Dermis microvascular lymphatic vessel endothelial cell (primary cell): ENCODE measurements at regions not wholly inside any gene's neighbourhood (a gene's known extent, or its start where the extent isn't known, plus 50 kb on each side); places are given as distances from the start of the nearest gene placed in this dataset.

Source experiments
- DNase-seq, 2 donors: peaks; one replicate each; pipeline versions ENCODE4 v3.0.0 to v3.0.0-alpha.2; 2010; ENCODE audit warnings: low read depth in 2 of 2

- DNase-seq, result no peak
These were observed 405.4 kb downstream of the ZSWIM6 start for GRCh38 chr5:61737301-61737963.

- DNase-seq, result no peak
These were observed 405.9 kb downstream of the ZSWIM6 start for GRCh38 chr5:61737964-61738340.

- no peak for DNase-seq
These were observed 406.4 kb downstream of the ZSWIM6 start for GRCh38 chr5:61738446-61738845.

- no peak for DNase-seq
These were observed 412.9 kb downstream of the ZSWIM6 start for GRCh38 chr5:61744690-61745619.

- no peak for DNase-seq
These were observed 414.9 kb downstream of the ZSWIM6 start for GRCh38 chr5:61746831-61747575.

DNA sequence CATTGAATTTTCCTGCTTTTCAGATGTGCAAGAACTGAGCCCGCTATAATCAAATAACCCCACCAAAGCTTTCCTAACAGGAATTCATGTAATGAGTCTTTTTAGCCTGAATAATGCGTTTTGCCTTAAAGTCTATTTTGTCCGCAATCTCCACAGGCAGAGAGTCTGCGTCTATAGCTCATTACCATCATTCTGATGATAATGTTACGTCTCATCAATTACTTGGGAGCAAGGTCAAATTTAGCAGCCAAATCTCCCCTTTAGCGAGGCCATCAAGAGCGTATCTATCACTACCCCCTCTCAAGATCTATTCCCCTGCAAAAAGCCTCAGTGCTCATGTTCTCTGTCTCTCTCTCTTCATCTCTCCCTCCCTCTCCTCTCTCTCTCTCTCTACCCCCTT lies 416.1 kb downstream of the ZSWIM6 start:
- DNase-seq, result no peak

- DNase-seq, result no peak
These were observed 416.6 kb downstream of the ZSWIM6 start for GRCh38 chr5:61748651-61749050.

DNA sequence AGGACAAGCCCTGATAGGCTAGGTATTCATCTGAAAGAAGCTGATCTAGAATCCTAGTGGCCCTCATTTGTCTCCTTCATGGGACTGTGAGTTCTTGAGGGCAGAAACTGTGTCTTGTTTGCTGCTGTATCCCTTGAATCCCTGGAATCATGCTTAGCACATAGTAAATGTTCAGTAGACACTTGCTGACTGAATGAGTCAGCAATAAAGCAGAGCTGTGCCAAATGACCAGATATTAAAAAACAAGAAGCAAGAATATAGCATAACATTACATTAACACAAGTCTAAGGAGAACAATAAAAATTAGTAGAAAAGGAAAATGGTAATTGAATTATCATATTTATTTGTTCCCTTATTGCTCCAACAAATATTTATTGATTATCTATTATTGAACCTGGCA lies 420.5 kb downstream of the ZSWIM6 start:
- no peak for DNase-seq

DNA sequence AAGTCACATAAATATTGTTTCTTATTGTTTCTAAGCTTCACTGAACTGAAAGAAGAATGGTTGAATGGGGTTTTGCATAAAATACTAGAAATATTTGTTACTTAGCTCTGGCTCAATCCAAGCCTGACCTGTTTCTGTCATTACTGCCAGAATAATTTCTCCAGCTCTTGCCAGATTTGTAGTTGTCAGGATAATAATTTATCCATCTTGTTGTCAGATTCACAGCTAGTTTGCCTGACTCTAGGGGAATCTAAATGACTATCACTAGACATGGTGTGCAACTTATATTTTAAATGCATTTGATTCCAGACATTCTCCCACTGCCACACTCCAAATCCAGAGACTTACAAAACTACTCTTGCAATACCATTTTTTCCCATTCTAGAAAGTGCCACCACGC lies 422.7 kb downstream of the ZSWIM6 start:
- no peak for DNase-seq

- DNase-seq, result no peak
These were observed 423.7 kb downstream of the ZSWIM6 start for GRCh38 chr5:61755726-61756222.

GRCh38 chr5:61758711-61759110 lies 426.7 kb downstream of the ZSWIM6 start:
- no peak for DNase-seq

DNA sequence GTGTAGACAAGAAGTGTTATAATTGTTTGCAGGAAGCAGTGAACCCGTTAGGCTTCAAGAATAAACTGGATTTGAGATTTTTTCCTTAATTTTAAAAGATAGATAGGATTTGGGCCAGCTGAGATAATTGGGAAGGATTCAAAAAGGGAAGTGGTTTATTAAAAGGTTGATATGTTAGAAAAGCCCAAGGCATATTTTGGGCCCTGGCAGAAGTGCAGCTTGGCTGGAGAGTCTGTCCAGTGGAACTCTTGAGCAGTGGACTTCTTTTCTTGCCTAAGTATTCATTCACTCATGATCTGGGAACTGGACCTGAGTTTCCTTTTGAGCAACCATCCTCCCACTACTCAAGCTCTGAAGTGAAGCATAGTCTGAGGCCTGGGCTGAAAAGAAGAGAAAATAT lies 433.4 kb downstream of the ZSWIM6 start:
- no peak for DNase-seq

DNA sequence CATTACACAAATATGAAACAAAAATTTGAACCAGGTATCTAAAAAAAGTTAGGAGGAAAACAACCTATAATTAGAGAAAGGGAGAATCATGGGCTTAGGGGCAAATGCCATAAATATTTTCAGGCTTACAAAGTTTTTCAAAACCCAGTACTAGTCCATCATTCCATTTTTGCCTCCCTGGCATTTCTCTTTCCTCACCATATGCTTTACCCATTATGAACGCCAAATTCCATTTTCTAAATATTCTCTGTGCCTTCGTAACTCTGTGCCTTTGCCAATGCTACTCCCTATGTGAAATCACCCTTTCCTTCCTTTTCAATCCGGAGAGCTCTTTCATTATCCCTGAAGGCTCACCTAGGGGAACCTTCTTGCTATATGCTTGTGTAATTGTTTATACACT lies 434.1 kb downstream of the ZSWIM6 start:
- DNase-seq, result no peak

DNA sequence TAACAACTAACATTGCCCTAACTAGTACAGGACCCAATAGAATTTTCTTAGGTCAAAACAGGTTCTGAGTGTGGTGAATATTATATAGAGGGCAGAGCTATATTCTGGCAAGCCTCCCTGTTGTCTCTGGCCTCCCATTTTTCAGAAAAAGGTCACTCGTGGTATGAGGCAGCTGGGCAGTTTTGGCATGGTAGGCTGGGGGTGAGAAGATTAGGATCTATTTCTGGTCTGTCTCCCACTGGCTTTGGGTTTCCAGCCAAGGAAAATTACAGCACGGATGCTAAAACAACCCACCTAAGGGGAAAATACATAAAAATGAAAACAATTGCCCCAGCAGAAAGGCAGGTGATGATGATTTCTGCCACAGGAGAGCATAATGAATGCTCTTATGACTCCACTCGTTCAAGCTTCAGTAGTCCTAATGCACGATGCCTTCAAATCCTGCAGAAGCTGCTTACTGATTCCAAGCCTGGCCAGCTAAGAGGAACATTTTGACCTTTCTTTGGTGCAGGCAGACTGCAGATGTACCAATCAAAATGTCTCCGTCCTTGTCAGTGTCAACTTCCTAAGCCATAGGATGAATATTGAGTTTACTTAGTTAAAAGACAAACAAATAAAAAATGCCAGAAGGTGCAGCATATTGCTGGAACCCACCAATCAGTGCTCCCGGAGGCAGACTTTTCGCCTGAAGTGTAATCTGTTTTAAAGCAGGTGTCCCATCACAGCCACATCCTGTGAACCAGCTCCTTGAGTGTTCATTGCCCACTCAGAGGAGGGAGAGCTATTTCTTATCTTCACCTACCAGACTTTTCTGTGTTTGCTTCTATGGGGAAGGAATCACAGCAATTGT lies 435.4 kb downstream of the ZSWIM6 start:
- no peak for DNase-seq

GRCh38 chr5:61768692-61769281 lies 436.7 kb downstream of the ZSWIM6 start:
- peak in 1 of 2 donors; percentile 33 for DNase-seq

- DNase-seq, result no peak
These were observed 439.0 kb downstream of the ZSWIM6 start for GRCh38 chr5:61771062-61771461.

DNA sequence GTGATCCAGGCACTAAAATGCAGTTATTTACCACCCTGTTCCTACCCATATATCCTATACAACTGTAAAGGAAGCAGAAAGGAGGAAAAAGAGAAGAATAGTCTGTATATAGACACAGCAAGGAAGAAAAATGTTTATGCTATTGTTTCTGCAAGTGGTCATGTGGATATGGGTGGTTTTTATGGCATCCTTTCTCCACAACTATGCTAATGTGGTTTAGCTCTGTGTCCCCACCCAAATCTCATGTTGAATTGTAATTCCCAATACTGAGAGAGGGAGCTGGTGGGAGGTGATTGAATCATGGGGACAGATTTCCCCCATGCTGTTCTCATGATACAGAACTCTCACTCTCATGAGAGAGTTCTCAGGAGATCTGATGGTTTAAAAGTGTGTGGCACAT lies 439.8 kb downstream of the ZSWIM6 start:
- DNase-seq, result no peak

DNA sequence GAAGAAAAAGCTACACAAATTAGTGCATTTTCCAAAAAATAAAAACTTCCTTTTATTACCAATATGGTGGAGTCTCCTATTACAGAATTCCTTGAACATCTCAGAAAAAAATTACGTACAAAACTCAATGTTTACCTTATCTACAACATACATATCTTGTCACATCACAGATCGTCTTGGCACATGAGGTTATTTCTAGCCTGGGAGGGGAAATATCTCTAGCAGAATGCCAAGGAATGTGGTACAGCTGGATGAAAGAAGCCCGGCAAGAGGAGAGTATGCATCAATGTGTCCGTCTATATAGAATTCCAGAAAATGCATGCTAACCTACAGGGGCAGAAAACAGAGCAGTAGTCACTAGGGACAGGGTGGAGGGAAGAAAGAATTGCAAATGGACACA lies 443.8 kb downstream of the ZSWIM6 start:
- DNase-seq, result no peak

DNA sequence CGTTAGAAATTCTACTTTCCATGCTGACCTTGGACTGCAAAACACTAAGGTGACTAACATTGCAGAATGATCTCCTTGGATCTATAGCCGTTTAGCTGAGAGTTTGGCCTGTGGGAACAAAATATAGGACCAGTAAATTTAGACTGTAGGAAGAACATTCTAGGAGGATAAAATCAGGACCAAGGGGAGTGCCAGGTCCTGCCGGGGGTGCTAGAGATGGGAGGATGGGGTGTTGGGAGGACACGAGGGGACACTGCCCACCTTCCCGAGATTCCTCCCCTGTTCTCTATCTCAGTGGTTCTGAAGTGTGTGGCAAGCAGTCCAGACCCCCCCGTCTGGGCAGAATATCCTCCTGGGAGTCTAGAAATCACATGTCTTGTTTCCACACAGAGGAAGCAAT lies 445.2 kb downstream of the ZSWIM6 start:
- no peak for DNase-seq

- no peak for DNase-seq
These were observed 447.7 kb downstream of the ZSWIM6 start for GRCh38 chr5:61779743-61780142.

DNA sequence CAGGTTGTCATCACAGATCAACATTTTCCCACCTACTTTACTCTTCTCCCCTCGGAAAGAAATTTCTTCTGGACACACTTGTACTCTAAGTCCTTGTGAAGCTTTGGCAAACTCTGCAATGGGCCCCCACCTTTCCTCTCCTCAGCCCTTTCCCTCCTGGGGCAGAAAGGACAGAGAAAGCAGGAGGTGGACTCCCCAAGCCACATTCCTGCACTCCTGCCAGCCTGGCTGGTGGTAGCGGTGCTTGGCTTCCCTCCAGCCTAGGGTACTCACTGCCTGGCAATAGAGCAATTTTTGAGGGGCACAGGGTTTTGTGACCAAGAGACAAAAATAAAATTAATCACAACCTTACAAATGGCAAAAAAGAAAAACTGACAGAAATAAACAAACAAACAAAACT lies 451.4 kb downstream of the ZSWIM6 start:
- no peak for DNase-seq
